H7 (cell line): ENCODE measurements at regions not wholly inside any gene's neighbourhood (a gene's known extent, or its start where the extent isn't known, plus 50 kb on each side); places are given as distances from the start of the nearest gene placed in this dataset.
"Not testable (repeated sequence)": the region's sequence is repeated elsewhere in the genome, so short reads cannot be mapped to it uniquely, and the experiment has no call there.

Experiments used
- DNase-seq: peaks from one replicate; pipeline ENCODE4 v3.0.0; 2012
- H3K27me3 ChIP-seq: 2 replicates; pipeline ENCODE4 v1.6.0; 2011; ENCODE audit warnings: mild to moderate bottlenecking, low read length; ENCODE audit not compliant: control insufficient read depth, insufficient read depth
- H3K36me3 ChIP-seq: replicated peaks from 2 replicates; pipeline ENCODE4 v1.5.1; 2011; ENCODE audit warnings: low read length; ENCODE audit not compliant: control insufficient read depth, insufficient read depth
- H3K4me3 ChIP-seq: 2 replicates; pipeline ENCODE4 v1.5.1; 2011; ENCODE audit warnings: low read depth, mild to moderate bottlenecking, control low read depth, low read length, moderate library complexity; ENCODE audit not compliant: insufficient read depth

GRCh38 chr12:127035011-127035879 lies 1231.7 kb upstream of the TMEM132C start:
- no peak overlapping the region for H3K4me3 ChIP-seq
- H3K36me3 ChIP-seq, result no peaks in the 10 kb centered on the region
- no peaks in the 10 kb centered on the region for H3K27me3 ChIP-seq
- DNase-seq, result no peak

DNA sequence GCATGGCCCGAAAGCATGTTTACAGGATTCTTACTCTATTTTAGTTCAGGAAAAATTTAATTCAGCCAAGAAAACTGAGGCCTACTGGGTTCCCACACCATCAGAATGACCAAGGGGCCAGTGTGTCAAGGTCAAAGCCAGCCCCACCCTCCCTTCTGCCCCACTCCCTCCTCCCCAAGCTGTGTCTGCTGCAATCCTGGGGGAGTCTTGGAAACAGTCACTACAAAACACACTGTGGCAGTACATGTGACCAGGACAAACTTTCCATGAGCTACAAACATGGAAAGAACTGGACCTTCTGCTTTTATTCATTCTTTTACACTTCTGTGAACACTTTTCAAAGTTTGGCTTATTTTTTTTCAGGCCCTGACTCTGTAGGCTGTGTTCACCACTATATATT lies 1228.8 kb upstream of the TMEM132C start:
- Histone ChIP-seq H3K27me3 (no peaks in the 10 kb centered on the region), H3K4me3 (no peak overlapping the region), H3K36me3 (no peaks in the 10 kb centered on the region)
- no peak for DNase-seq

DNA sequence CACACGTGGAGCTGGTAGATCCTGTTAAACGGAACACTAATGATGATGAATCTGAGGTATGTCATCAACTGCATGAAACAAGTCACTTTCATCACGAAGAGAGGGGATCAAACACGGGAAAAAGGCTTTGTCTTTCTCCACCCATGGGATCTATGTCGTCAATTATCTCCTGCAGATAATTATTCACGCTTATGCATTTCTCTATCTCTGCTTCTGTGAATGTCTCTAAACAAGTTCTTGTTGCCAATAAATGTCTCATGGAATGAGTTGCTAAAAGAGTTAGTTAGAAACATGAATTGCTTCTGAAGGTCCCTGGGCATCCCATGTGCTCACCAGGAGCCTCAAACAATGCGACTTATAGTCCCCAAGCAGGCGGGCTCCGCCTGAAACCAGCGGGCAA lies 1228.2 kb upstream of the TMEM132C start:
- Histone ChIP-seq H3K36me3 (no peaks in the 10 kb centered on the region), H3K27me3 (no peaks in the 10 kb centered on the region), H3K4me3 (no peak overlapping the region)
- no peak for DNase-seq

DNA sequence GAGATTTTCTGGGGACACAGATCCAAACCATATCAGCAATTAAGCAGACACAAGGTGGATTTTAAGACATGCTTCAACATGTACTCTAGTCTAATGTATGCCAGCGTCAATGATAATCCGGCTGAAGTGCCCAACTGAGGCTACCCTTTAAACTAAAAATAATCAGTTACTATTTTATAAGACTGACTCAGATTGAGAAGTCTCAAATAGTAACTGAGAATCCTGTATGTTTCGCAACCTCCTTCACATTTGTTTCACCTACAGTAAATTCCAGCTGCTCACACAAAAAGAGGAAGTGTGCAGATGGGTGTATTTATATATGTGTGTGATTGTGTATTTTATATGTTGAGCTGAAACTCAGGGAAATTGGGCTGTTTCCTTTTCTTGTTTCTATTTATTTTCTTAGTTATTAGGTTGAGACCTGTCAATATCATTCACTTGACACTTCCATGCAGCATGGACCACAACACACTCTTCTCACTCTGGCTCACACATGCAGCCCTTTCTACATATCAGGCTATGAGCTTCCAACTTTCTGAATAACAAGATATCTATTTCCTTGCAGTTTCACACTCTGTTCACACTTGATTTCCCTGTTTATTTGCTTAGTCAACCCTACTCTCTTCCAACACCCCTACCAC lies 1224.9 kb upstream of the TMEM132C start:
- DNase-seq, result no peak

DNA sequence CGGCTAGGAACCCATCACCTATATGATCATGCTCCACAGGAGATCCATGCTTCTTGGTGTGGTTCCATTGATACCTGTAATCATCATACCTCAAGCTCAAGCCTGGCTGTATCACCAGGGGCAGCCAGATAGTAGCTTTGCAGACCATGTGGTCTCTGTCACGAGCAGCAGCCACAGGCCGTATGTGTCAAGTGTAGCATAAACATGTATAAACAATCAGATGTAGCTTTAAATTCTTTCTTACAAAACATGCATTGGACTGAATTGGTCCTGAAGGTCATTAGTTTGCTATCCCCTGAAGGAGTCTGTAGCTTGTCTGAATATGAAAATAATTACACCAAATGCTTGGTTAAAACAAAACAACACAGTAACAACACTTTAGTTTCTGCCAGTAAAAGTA lies 1223.2 kb upstream of the TMEM132C start:
- no peak for DNase-seq
- no peak overlapping the region for H3K4me3 ChIP-seq
- no peaks in the 10 kb centered on the region; the same call in 1 of the 2 replicates for H3K27me3 ChIP-seq
- no peaks in the 10 kb centered on the region for H3K36me3 ChIP-seq

More for the DNA sequence above, 1224.9 kb upstream of the TMEM132C start:
- no peaks in the 10 kb centered on the region; the same call in 1 of the 2 replicates for H3K27me3 ChIP-seq
- no peaks in the 10 kb centered on the region for H3K36me3 ChIP-seq
- no peak overlapping the region for H3K4me3 ChIP-seq

DNA sequence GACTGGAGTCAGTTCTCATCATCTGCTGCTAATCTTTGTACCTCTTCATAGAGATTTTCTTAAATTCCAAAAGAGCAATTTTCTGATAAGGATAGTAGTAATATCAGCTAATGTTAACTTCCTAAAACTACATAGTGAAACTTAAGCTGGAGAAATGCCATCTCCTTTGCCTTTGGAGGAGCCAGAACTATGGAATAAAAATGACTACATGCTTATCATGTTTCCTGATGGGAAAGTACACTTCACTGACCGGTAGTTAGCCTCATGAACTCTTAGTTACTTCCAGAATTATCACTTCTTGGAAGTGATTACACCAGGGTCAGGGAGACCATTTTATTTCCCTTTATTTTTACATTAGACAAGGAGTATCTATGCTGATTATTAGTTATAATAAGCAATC lies 1222.1 kb upstream of the TMEM132C start:
- H3K36me3 ChIP-seq, result no peaks in the 10 kb centered on the region
- DNase-seq, result no peak
- H3K27me3 ChIP-seq, result no peaks in the 10 kb centered on the region; the same call in 1 of the 2 replicates
- H3K4me3 ChIP-seq, result no peak overlapping the region

DNA sequence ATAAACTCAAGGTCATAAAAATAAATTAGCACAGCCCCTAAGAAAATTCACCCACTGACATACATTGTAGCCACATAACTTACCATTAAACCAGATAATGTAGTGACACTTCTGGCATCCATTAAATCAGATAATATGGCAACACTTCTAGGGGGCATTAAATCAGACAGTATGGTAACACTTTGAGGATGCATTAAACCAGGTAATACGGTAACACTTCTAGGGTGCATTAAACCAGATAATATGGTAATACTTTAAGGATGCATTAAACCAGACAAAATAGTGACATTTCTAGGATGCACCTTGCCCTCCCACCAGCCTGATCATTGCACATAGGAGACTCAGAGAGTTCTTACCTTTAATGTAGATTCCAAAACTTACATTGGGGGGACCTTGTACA lies 1220.5 kb upstream of the TMEM132C start:
- no peak for DNase-seq
- Histone ChIP-seq H3K4me3 (no peak overlapping the region), H3K27me3 (no peaks in the 10 kb centered on the region; the same call in 1 of the 2 replicates), H3K36me3 (no peaks in the 10 kb centered on the region)

- Histone ChIP-seq H3K36me3 (no peaks in the 10 kb centered on the region), H3K27me3 (no peaks in the 10 kb centered on the region; the same call in 1 of the 2 replicates)
Measured at GRCh38 chr12:127048057-127048456, 1218.9 kb upstream of the TMEM132C start.

DNA sequence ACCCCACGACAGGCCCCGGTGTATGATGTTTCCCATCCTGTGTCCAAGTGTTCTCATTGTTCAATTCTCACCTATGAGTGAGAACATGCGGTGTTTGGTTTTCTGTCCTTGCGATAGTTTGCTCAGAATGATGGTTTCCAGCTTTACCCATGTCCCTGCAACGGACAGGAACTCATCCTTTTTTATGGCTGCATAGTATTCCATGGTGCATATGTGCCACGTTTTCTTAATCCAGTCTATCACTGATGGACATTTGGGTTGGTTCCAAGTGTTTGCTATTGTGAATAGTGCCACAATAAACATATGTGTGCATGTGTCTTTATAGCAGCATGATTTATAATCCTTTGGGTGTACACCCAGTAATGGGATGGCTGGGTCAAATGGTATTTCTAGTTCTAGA lies 1218.4 kb upstream of the TMEM132C start:
- not testable (repeated sequence) for H3K36me3 ChIP-seq, DNase-seq, H3K4me3 ChIP-seq, H3K27me3 ChIP-seq

More at GRCh38 chr12:127048057-127048456, 1218.9 kb upstream of the TMEM132C start:
- no peak for DNase-seq
- H3K4me3 ChIP-seq, result no peak overlapping the region

- no peaks in the 10 kb centered on the region for H3K36me3 ChIP-seq
- no peaks in the 10 kb centered on the region; the same call in 1 of the 2 replicates for H3K27me3 ChIP-seq
- no peak for DNase-seq
- H3K4me3 ChIP-seq, result no peak overlapping the region
Measured at GRCh38 chr12:127051139-127051538, 1215.8 kb upstream of the TMEM132C start.

DNA sequence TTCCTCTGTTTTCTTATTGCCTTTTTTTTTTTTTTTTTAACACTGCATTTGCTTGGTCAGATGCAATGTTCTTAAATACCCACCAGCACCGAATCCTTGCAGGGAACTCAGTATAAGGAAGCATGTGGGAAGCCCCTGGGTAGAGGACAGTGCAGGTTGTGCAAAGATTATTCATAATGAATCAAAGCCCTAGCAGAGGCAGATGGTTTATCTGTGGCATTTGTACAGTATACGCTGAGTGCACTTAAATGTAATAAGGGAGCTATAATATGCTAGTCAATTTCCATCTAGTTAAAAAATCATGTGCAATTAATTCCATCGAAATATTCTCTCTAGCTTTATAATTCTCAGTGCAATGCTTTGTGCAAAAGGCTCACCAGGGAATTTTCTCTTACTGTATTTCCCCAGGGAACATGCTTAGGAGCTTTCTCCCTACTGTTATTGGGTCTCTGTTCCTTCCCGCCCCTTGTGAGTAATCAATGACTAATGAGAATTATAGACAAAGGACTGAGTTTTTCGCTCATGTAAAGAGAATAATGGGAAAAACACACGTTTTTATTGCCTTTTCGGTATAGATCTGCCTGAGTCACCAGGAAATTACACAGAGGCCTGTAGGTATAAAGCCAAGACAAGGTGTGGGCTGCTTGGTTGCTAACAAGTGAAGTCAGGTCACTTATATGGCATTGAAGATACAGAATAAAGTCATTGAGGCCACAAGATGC lies 1214.3 kb upstream of the TMEM132C start:
- H3K27me3 ChIP-seq, result no peaks in the 10 kb centered on the region
- no peak for DNase-seq
- H3K4me3 ChIP-seq, result no peak overlapping the region
- no peaks in the 10 kb centered on the region for H3K36me3 ChIP-seq

DNA sequence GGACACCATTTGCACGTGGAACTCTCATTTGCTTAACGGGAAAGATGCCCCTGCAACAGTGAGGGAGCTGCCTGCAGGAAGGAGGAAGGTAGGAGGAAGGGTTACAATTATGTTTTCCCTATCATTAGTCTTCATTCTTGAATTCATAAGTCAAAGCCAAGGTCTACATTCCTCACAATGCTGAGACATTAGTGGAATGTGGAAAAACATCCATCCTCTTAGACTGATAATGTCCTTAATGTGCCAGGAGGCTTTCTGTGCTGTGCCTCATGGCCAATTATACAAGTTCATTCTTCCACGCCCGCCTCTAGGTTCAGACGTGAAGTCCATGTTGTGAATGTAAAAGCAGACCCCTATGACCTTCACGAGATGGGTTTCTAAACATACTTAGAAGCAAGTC lies 1212.4 kb upstream of the TMEM132C start:
- Histone ChIP-seq H3K4me3 (no peak overlapping the region), H3K27me3 (no peaks in the 10 kb centered on the region), H3K36me3 (no peaks in the 10 kb centered on the region)
- no peak for DNase-seq

- no peaks in the 10 kb centered on the region for H3K36me3 ChIP-seq
- no peak overlapping the region for H3K4me3 ChIP-seq
- DNase-seq, result peak; percentile 15
- no peaks in the 10 kb centered on the region for H3K27me3 ChIP-seq
Measured at GRCh38 chr12:127060310-127060847, 1206.6 kb upstream of the TMEM132C start.

- Histone ChIP-seq H3K27me3 (no peaks in the 10 kb centered on the region), H3K36me3 (no peaks in the 10 kb centered on the region), H3K4me3 (no peak overlapping the region)
- no peak for DNase-seq
Measured at GRCh38 chr12:127060933-127061332, 1206.0 kb upstream of the TMEM132C start.
